ENCODE measurements at regions not wholly inside any gene's neighbourhood (a gene's known extent, or its start where the extent isn't known, plus 50 kb on each side); places are given as distances from the start of the nearest gene placed in this dataset.
A peak's percentile ranks its signal among the peaks of the same experiment; 100 is the strongest.

DNA sequence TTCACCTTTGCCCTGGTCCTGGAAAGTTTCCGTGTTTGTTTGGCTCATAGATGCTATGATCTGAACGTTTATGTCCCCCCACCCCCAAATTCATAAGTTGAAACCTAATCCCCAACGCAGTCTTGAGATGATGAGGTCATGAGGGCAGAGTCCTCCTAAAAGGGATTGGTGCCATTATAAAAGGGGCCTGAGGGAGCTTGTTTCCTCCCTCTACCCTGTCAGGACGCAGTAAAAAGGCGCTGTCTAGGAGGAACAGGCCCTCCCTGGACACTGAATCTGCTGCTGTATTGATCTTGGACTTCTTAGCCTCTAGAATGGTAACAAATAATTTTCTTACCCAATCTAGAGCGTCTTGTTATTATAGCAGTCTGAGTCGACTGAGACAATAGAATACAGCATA is 2190.6 kb upstream of the TENM3 start:
- no peak for DNase-seq
- in situ Hi-C loops (cut with HindIII; ENCODE audit: low pct_ligation_motif_present, low pct_unique_long_range_greater_than_20kb, low sequenced_read_pairs), result no loop called here

DNA sequence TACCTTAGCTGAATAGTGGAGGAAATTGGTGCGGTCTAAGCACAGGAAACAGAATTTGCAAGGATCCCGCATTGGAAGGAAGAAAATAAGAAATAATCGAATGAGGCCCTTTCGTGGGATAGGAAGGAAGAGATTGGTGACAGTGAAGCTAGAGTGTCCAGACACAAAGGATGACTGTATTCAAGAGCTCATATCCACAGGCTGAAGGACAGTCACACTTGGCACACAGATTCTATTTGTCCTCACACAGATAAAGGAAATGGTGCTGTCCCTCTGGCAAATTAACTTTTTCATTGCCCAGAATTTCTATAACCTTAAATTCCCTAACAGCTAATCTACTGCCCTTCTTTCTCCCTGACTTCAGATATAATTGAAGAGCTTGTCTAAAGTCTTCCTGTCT is 2188.9 kb upstream of the TENM3 start:
- DNase-seq, result no peak
- in situ Hi-C loops (cut with HindIII; ENCODE audit: low pct_ligation_motif_present, low pct_unique_long_range_greater_than_20kb, low sequenced_read_pairs), result no loop called here

DNA sequence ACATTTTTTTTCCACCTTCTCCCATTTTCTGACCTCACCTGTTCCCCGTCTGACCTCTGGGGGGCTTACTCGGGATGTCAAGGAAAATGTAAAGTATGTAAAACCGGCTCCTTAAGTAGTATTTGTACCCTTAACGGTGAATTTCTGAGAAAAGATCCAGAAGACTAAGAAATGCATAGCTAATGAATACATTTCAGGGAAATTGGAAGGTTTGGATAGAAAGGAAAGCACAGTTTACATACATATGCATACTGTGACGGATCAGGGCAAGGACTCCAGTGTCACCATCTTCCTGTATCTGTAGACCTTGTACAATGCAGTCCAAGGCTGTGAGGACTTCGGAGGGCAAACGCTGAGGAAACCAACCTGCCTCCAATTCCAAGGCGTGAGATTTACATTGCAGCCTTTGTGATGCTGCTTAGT is 2185.9 kb upstream of the TENM3 start:
- DNase-seq, result no peak

DNA sequence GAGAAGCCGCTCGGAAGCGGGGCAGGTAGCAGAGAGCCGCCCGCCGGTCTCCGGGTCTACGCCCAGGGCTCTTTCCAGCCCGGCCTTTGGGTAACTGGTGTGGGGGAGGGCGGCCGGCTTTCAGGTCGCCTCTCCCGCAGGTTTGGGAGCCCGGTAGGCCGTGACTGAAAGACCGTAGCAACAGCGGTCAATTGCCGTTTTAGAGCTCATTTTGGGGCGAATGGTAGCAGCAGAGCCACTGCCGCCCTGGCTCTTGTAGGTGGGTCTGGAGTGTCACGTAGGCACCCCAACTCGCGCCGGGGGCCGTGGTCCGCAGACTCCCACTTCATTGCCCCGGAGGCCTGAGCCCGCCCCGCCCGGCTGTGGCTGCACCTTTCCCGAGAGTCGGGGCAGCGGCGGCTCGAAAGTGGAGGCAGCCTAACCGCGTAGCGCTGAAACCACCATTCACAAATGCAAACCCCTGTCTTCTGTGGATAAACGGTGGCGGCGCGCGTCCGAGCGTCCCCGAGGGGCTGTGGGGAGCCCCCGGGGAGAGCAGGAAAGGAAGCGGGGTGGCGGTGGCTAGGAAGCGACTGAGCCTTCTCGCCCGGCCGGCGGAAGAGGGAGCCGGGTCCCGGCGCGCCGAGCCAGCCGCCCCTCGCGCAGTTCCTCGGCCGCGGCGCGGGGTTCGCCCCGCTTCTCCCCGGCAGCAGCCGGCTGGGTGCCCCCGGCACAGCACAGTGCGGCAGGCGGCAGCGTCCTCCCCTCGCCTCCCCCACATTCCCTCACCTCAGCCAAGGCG is 2185.1 kb upstream of the TENM3 start:
- peak; percentile 4 for DNase-seq
- in situ Hi-C loops (cut with HindIII; ENCODE audit: low pct_ligation_motif_present, low pct_unique_long_range_greater_than_20kb, low sequenced_read_pairs), result no loop called here

More for the DNA sequence above, 2185.9 kb upstream of the TENM3 start:
- in situ Hi-C loops (cut with HindIII; ENCODE audit: low pct_ligation_motif_present, low pct_unique_long_range_greater_than_20kb, low sequenced_read_pairs), result no loop called here

DNA sequence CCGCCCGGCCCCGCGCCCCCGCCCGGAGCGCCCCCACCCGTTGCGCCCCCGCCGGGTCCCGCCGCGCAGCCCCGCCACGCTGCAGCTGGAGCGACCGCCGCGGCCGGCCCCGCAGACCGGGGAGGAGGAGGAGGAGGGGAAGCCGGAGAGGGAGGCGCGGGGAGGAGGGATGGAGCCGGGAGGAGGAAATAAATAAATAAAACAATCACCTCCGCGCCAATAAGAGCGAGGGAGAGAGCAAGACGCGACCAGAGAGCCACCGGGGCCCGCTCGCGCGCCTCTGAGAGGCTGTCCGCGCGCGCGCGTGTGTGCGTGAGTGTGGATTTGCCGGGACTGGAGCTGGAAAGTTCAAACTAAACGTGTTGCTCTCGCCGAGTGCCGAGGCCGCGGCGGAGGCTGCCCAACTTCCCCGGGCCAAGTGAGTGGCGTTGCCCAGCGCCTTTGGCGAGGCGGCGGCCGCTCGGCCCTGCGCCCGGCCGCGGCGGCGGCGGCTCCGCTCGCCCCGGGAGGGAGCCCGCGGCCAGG is 2184.4 kb upstream of the TENM3 start:
- in situ Hi-C loops (cut with HindIII; ENCODE audit: low pct_ligation_motif_present, low pct_unique_long_range_greater_than_20kb, low sequenced_read_pairs), result no loop called here
- peak; percentile 10 for DNase-seq

DNA sequence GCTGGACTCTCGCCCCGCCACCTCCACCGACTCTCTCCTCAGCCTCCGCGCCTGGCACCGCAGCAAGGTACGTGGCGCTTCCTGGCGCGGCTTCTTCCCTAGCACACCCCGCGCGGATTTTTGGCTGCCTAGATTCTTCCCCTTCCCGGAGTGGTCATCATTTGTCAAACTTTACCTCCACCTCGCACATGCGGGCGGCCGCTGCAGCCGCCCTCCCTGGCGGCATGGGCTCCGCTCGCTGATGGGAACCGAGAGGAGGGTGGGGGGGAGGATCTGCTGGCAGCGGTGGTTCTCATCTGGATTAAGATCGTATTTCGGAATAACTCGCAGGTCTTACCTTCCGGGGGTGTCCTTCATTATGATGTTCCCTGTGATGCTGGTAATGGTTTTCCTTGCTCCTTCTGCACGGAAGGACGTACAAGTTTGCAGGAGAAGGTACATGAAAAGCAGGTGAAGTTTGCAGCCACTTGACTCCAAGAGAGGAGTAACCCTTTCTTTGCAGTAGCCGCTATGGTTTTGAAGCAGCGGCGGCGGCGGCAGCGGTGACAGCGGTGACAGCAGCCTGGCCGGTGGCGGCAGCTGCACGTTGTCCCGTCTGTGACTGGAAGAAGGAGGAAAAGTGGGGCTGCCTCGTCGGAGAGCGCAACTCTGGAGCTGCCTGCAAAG is 2183.9 kb upstream of the TENM3 start:
- in situ Hi-C loops (cut with HindIII; ENCODE audit: low pct_ligation_motif_present, low pct_unique_long_range_greater_than_20kb, low sequenced_read_pairs), result no loop called here
- DNase-seq, result no peak

DNA sequence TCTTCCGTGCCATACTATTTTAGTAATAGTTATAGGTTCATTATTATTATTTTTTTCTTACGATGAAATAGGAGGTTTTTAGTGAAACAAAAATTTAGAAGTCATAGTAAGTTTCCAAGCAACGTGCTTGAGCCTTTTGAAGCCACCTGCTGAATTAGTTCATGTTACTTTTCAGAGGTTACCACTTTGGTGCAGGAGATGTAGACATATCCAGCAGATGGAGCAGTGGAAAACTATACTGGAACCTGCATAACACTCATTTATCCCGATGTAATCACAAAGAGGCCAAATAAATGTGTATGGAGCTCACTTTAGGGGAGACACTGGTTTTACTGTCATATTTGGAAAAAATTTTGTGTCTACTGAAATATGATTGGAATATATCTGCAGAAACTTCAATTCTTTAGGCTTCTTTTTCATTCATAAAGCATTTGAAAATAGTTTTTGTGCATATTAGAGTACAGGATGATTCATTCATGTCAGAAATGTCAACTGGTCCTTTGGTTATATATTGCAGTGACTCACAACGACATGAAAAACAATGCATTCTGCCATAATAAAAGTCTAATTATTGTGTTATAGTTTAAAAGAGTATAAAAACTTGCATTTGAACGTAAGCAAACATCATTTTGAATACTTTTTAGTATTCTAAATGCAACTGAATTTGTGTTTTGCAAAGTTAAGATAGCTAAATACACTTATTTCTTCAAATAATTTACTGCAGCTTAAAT is 2182.9 kb upstream of the TENM3 start:
- in situ Hi-C loops (cut with HindIII; ENCODE audit: low pct_ligation_motif_present, low pct_unique_long_range_greater_than_20kb, low sequenced_read_pairs), result no loop called here

DNA sequence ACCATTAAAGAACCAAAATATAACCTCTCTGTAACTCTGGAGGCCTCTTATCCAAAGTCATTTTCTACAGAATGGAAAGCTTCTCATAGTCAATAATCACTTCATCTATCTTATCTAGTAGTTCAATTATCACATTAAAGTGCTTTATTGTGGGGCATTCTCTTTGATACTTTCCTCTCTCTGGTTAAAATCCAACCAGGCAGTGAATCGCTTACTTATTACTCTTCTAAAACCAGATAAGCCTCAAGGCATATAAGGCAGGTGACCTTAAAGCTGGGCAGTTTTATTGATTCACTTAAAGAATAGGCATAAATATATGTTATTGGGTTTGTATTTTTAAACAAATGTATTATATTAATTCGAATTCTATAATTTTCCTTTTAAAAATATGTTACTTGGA is 2162.1 kb upstream of the TENM3 start:
- in situ Hi-C loops (cut with HindIII; ENCODE audit: low pct_ligation_motif_present, low pct_unique_long_range_greater_than_20kb, low sequenced_read_pairs), result no loop called here
- no peak for DNase-seq

More for the DNA sequence above, 2182.9 kb upstream of the TENM3 start:
- DNase-seq, result peak; percentile 22

DNA sequence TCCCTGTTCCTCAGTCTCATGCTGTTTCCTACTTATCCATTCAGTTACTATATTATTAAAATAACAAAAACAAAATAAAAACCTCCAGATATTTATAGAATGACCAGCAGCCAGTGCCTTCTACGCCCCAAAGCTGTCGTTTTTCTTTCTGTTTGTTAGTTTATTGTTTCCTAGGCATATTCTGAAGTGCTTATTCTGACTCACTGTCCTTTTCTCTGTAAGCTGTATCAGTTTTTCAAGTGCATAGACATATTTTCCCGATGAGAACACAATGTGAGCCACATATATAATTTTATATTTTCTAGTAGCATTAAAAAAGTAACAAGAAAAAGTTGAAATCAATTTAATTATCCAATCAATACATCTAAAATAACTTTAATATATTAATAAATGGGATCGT is 2158.6 kb upstream of the TENM3 start:
- in situ Hi-C loops (cut with HindIII; ENCODE audit: low pct_ligation_motif_present, low pct_unique_long_range_greater_than_20kb, low sequenced_read_pairs), result no loop called here
- DNase-seq, result no peak

DNA sequence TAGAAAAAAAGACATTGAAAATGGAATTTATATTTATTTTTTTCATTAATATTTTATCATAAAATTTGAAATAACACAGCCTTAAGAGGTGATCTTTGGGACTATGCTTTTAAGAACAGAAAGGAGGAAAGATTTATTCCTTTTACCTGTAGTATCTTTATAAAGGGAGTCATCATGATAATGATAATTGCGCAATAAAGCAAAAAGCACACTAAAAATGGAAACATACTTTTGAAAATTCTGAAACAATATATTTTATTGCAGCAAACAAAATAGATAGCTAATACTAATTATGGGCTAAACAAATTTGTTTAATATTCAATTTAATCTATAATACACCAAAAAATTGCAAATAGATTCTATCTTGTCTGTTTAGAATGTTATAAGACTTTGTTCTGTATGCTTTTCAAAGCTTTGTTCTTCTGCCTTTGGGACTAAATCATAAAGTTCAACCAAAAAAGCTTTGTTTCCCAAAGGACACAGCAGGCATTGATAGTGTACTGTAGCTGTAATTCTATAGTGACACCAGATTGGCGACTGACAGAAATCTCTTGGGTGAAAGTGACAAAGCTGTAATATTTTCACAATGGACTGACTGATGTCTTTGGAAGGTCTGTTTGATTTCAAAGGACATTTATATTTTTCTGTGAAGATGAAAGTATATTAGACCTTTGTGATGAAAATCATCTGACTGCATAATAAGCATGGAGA is 2156.6 kb upstream of the TENM3 start:
- no peak for DNase-seq
- in situ Hi-C loops (cut with HindIII; ENCODE audit: low pct_ligation_motif_present, low pct_unique_long_range_greater_than_20kb, low sequenced_read_pairs), result no loop called here

DNA sequence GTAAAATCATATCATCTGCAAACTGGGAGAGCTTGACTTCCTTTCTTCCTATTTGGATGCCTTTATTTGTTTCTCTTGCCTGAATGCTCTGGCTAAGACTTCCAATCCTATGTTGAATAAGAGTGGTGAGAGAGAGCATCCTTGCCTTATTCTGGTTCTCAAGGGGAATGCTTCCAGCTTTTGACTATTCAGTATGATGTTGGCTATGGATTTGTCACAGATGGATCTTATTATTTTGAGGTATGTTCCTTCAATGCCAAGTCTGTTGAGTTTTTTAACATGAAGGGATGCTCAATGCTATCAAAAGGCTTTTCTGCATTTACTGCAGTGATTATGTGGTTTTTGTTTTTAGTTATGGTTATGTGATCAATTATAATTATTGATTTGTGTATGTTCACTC is 2144.6 kb upstream of the TENM3 start:
- in situ Hi-C loops (cut with HindIII; ENCODE audit: low pct_ligation_motif_present, low pct_unique_long_range_greater_than_20kb, low sequenced_read_pairs), result no loop called here
- DNase-seq, result no peak

DNA sequence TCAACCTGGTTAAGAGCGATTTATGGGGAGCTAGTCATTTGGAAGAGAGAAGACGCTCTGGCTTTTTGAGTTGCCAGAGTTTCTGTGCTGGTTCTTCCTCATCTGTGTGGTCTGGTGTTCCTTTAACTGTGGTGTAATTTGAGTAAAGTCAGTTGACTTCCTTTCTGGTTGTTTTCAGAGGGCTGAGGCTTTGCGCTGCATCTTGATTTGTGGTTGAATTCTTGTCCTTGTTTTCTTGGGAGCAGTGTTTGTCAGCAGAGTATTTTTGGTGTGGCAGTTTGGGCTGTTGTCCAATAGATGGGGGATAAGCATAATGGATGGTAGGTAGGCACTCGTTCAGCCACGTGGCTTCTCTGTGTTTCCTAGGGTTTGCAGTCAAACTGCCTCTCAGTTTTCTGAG is 2143.2 kb upstream of the TENM3 start:
- no peak for DNase-seq
- in situ Hi-C loops (cut with HindIII; ENCODE audit: low pct_ligation_motif_present, low pct_unique_long_range_greater_than_20kb, low sequenced_read_pairs), result no loop called here

DNA sequence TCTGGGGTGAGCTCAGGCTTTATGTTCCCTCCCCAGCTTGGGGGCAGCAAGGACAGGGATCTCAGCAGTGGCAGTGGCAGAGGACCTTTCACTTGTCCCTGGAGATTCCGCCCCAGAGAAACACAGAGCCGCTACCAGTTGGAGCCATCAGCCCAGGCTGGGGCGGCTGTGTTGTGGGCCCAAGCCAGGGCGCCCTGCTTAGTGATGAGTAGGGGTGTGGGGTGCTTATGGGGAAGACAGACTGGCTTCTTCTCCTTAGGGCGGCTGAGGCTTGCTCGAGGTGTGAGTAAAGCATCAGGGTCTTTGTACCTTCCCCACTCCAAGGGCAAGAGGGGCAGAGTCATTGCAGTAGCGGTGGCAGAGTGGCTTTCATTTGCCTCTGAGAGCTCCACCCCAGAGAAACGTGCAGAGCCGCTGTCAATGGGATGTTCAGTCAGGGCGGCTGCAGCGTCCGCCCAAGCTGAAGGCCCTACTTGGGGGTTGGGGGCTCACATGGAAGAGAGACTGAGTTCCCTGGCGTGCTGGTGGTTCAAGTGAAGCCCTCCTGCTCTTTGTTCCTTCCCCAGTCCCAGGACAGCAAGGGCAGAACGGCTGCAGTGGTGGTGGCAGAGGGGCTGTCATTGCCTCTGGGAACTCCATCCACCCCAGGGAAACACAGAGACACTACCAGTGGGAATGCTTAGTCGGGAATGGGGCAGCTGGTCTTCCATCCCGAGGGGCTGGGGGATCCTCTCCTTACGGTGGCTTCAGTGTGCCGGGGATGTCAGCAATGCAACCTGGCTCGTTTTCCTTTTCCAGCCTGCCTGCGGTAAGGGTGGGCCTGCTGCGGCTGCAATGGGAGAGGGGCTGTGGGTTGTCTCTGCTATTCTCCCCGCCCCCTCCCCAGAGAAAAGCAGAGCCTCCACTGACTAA is 2142.5 kb upstream of the TENM3 start:
- in situ Hi-C loops (cut with HindIII; ENCODE audit: low pct_ligation_motif_present, low pct_unique_long_range_greater_than_20kb, low sequenced_read_pairs), result no loop called here
- DNase-seq, result no peak

DNA sequence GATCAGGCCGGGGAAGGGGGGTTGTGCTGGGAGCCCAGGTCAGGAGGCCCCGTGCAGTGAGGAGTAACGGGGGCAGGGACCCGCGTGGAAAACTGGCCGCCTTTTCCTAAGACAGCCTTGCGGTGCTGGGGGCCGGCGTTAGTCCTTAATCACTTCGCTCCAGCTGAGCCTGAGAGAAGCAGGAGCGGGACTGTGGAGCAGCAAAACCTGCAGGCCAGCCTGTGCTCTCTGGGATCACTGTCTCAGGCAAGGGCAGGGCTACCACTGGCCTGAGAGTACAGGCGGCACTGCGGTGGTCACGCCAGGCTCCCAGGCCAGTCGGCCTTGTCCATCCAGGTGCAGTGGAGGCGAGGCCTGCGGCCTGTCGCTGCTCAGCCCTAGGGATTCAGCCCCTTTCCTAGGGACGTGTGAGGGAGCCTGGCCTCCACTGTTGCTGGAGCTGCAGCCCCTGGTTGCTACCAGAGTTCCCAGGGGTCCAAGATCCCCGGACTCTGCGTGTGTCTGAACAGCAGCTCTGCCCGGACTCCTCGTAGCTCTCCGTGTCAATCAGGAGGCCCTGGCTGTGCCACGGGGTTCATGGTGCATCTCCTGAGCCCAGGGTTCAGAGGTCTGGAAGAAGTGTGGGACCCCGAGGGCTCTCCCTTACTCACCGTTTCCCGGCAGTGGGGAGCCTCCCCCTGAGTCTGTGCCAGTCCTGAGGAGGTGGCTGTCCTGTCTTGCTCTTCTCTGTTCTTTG is 2141.7 kb upstream of the TENM3 start:
- in situ Hi-C loops (cut with HindIII; ENCODE audit: low pct_ligation_motif_present, low pct_unique_long_range_greater_than_20kb, low sequenced_read_pairs), result no loop called here
- DNase-seq, result no peak

DNA sequence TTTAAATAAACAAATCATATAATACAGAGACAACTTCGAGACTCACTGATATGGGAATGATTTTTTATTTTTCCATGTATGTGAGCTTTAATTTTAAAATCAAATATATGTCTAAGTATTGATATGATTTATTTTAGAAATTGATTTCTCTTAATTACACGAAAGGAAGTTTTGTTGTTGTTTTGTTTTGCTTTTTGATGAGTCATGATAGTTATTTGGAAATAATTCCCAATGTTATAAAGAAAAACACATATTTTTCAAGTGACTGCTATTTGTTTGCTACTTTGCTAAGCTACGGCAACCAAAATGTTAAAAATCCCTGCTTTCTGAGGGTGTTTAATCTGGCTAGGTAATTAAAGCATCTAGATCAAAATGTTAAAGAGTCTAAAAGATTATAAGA is 2139.4 kb upstream of the TENM3 start:
- in situ Hi-C loops (cut with HindIII; ENCODE audit: low pct_ligation_motif_present, low pct_unique_long_range_greater_than_20kb, low sequenced_read_pairs), result no loop called here
- DNase-seq, result no peak

DNA sequence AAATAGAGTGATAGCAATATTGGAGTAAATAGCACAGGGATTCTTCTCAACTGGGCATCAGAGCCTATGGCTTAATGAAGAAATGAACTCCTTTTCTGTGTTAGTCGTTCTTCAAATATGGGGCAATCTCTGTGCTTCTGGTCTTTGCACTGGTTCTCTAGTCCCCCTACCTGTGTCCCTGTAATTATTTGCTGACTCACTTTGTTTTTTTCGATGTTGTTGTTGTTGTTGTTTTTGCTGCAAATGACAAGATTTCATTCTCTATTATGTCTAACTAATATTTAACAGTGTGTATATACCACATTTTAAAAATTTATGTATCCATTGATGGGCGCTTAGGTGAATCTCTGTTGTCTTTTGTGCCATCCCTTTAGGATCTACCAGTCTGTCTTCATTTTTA is 2137.8 kb upstream of the TENM3 start:
- in situ Hi-C loops (cut with HindIII; ENCODE audit: low pct_ligation_motif_present, low pct_unique_long_range_greater_than_20kb, low sequenced_read_pairs), result no loop called here
- DNase-seq, result no peak

DNA sequence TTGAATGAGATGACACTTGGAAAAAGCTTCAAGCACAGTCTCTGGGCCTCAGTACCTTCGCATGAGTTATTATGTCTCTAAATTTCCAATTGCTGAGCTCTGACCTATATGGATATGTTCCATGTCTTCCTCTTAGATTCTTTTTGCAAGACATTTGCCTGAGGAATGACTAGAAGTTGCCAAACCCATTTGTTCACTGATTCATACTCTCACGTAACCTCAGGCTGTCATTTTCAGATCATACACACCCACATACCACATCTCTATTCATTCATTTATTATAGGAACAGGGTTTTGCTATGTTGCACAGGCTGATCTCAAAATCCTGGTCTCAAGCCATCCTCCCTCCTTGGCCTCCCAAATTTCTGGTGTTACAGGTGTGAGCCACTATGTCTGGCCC is 2137.1 kb upstream of the TENM3 start:
- DNase-seq, result no peak
- in situ Hi-C loops (cut with HindIII; ENCODE audit: low pct_ligation_motif_present, low pct_unique_long_range_greater_than_20kb, low sequenced_read_pairs), result no loop called here
